ENCODE measurements at regions not wholly inside any gene's neighbourhood (a gene's known extent, or its start where the extent isn't known, plus 50 kb on each side); places are given as distances from the start of the nearest gene placed in this dataset.

- no peaks in the 10 kb centered on the region for H3K4me1 ChIP-seq (ENCODE audit: insufficient read depth, low read length, severe bottlenecking)
- H3K9ac ChIP-seq (ENCODE audit: low read length): no peak overlapping the region
- H3K79me2 ChIP-seq (ENCODE audit: insufficient read depth, low read length): no peaks in the 10 kb centered on the region
- no peaks in the 10 kb centered on the region; the same call in 1 of the 2 replicates for H3K27me3 ChIP-seq (ENCODE audit: insufficient read depth, low read length)
- H3K27ac ChIP-seq (ENCODE audit: low read depth, low read length, poor library complexity, severe bottlenecking): no peak overlapping the region
- no peak overlapping the region for H3K4me2 ChIP-seq (ENCODE audit: low read length)
- no peak overlapping the region for H2AFZ ChIP-seq (ENCODE audit: low read length)
- TF ChIP-seq EZH2 (IDR thresholded peaks at IDR 0.05; ENCODE audit: borderline replicate concordance, low read length): no peak
- TF ChIP-seq CTCF (IDR thresholded peaks at IDR 0.05; ENCODE audit: low read length): no peak
- no peaks in the 10 kb centered on the region for H3K9me3 ChIP-seq (ENCODE audit: low read length)
- no peaks in the 10 kb centered on the region for H3F3A ChIP-seq (ENCODE audit: insufficient read depth, low read length)
- H3K36me3 ChIP-seq (ENCODE audit: insufficient read depth, low read length): no peaks in the 10 kb centered on the region
- H3K9me2 ChIP-seq (ENCODE audit: low read depth, low read length): no peaks in the 10 kb centered on the region
- no peaks in the 10 kb centered on the region for H4K20me1 ChIP-seq (ENCODE audit: insufficient read depth, low read length)
- H3K4me3 ChIP-seq (ENCODE audit: low read depth, low read length, poor library complexity, severe bottlenecking): no peak overlapping the region
Measured at GRCh38 chr20:57921676-57922075, 211.9 kb upstream of the PMEPA1 start.

GRCh38 chr20:57920971-57921370, 211.2 kb upstream of the PMEPA1 start:
- Histone ChIP-seq H3K36me3 (ENCODE audit: insufficient read depth, low read length) (no peaks in the 10 kb centered on the region), H2AFZ (ENCODE audit: low read length) (no peak overlapping the region), H3K9me2 (ENCODE audit: low read depth, low read length) (no peaks in the 10 kb centered on the region), H3K9ac (ENCODE audit: low read length) (no peak overlapping the region), H3K27ac (ENCODE audit: low read depth, low read length, poor library complexity, severe bottlenecking) (no peak overlapping the region), H3K4me2 (ENCODE audit: low read length) (no peak overlapping the region), H3K4me3 (ENCODE audit: low read depth, low read length, poor library complexity, severe bottlenecking) (no peak overlapping the region), H3K27me3 (ENCODE audit: insufficient read depth, low read length) (no peaks in the 10 kb centered on the region; the same call in 1 of the 2 replicates), H3K4me1 (ENCODE audit: insufficient read depth, low read length, severe bottlenecking) (no peaks in the 10 kb centered on the region), H3F3A (ENCODE audit: insufficient read depth, low read length) (no peaks in the 10 kb centered on the region), H3K9me3 (ENCODE audit: low read length) (no peaks in the 10 kb centered on the region), H4K20me1 (ENCODE audit: insufficient read depth, low read length) (no peaks in the 10 kb centered on the region), H3K79me2 (ENCODE audit: insufficient read depth, low read length) (no peaks in the 10 kb centered on the region)
- no peak for TF ChIP-seq EZH2 (IDR thresholded peaks at IDR 0.05; ENCODE audit: borderline replicate concordance, low read length)
- no peak for TF ChIP-seq CTCF (IDR thresholded peaks at IDR 0.05; ENCODE audit: low read length)

GRCh38 chr20:57919049-57919448, 209.2 kb upstream of the PMEPA1 start:
- no peak overlapping the region for H3K27ac ChIP-seq (ENCODE audit: low read depth, low read length, poor library complexity, severe bottlenecking)
- H3K9me2 ChIP-seq (ENCODE audit: low read depth, low read length): no peaks in the 10 kb centered on the region
- H3F3A ChIP-seq (ENCODE audit: insufficient read depth, low read length): no peaks in the 10 kb centered on the region
- no peaks in the 10 kb centered on the region for H3K9me3 ChIP-seq (ENCODE audit: low read length)
- no peaks in the 10 kb centered on the region for H3K79me2 ChIP-seq (ENCODE audit: insufficient read depth, low read length)
- no peaks in the 10 kb centered on the region for H3K36me3 ChIP-seq (ENCODE audit: insufficient read depth, low read length)
- no peak overlapping the region for H2AFZ ChIP-seq (ENCODE audit: low read length)
- no peak overlapping the region for H3K4me3 ChIP-seq (ENCODE audit: low read depth, low read length, poor library complexity, severe bottlenecking)
- no peak overlapping the region for H3K9ac ChIP-seq (ENCODE audit: low read length)
- H3K4me2 ChIP-seq (ENCODE audit: low read length): no peak overlapping the region
- no peaks in the 10 kb centered on the region; the same call in 1 of the 2 replicates for H3K27me3 ChIP-seq (ENCODE audit: insufficient read depth, low read length)
- TF ChIP-seq CTCF (IDR thresholded peaks at IDR 0.05; ENCODE audit: low read length) (no peak), EZH2 (IDR thresholded peaks at IDR 0.05; ENCODE audit: borderline replicate concordance, low read length) (no peak)
- no peaks in the 10 kb centered on the region for H4K20me1 ChIP-seq (ENCODE audit: insufficient read depth, low read length)
- H3K4me1 ChIP-seq (ENCODE audit: insufficient read depth, low read length, severe bottlenecking): no peaks in the 10 kb centered on the region

Measured in OCI-LY1 (cell line).